Neural cell (in vitro differentiated cells): ENCODE measurements at regions not wholly inside any gene's neighbourhood (a gene's known extent, or its start where the extent isn't known, plus 50 kb on each side); places are given as distances from the start of the nearest gene placed in this dataset.

Source experiments
- H2AFZ ChIP-seq: fragments of 200-600, 300-800 bp; sonication (generic), shearing (Covaris generic); 2 replicates; pipeline ENCODE4 v1.6.0; 2014; ENCODE audit warnings: low read depth, mild to moderate bottlenecking, antibody characterized with exemption, low read length, moderate library complexity
- H3F3A ChIP-seq: fragments of 200-600 bp; shearing (Covaris generic); 2 replicates; pipeline ENCODE4 v1.6.1; 2016; ENCODE audit warnings: mild to moderate bottlenecking, moderate library complexity, mixed read lengths, antibody characterized with exemption, low read length; ENCODE audit not compliant: insufficient read depth, poor library complexity, severe bottlenecking
- H3K27ac ChIP-seq: fragments of 200-600, 300-800 bp; sonication (generic), shearing (Covaris generic); 2 replicates; pipeline ENCODE4 v1.5.1; 2014; ENCODE audit warnings: mild to moderate bottlenecking, low read length, moderate library complexity
- H3K27me3 ChIP-seq: fragments of 300-800, 200-600 bp; sonication (generic), shearing (Covaris generic); 2 replicates; pipeline ENCODE4 v1.6.0; 2014; ENCODE audit warnings: mild to moderate bottlenecking, low read depth, low read length, moderate library complexity; ENCODE audit not compliant: insufficient read depth
- H3K36me3 ChIP-seq: fragments of 300-800, 200-600 bp; sonication (generic), shearing (Covaris generic); 2 replicates; pipeline ENCODE4 v1.5.1; 2014; ENCODE audit warnings: mild to moderate bottlenecking, antibody characterized with exemption, low read length, moderate library complexity; ENCODE audit not compliant: insufficient read depth
- H3K4me2 ChIP-seq: fragments of 300-800, 200-600 bp; sonication (generic), shearing (Covaris generic); 2 replicates; pipeline ENCODE4 v1.6.0; 2014; ENCODE audit warnings: mild to moderate bottlenecking, low read length
- H3K4me3 ChIP-seq: fragments of 300-800, 200-600 bp; sonication (generic), shearing (Covaris generic); 2 replicates; pipeline ENCODE4 v1.5.1; 2014; ENCODE audit warnings: mild to moderate bottlenecking, low read length, moderate library complexity
- H3K79me2 ChIP-seq: fragments of 200-600 bp; shearing (Covaris generic); replicated peaks from 2 replicates; pipeline ENCODE4 v1.6.0; 2014; ENCODE audit warnings: mild to moderate bottlenecking, low read length, moderate library complexity; ENCODE audit not compliant: insufficient read depth
- H3K9ac ChIP-seq: fragments of 300-800, 200-600 bp; sonication (generic), shearing (Covaris generic); 2 replicates; pipeline ENCODE4 v1.6.1; 2016; ENCODE audit warnings: mild to moderate bottlenecking, low read length, mixed read lengths
- H3K9me2 ChIP-seq: fragments of 200-600 bp; shearing (Covaris generic); 2 replicates; pipeline ENCODE4 v1.6.1; 2016; ENCODE audit warnings: mild to moderate bottlenecking, low read length, mixed read lengths; ENCODE audit not compliant: insufficient read depth
- H3K9me3 ChIP-seq: fragments of 200-600, 300-800 bp; sonication (generic), shearing (Covaris generic); 2 replicates; pipeline ENCODE4 v1.6.1; 2016; ENCODE audit warnings: mild to moderate bottlenecking, mixed run types, low read length, moderate library complexity, mixed read lengths
- H4K20me1 ChIP-seq: fragments of 200-600 bp; shearing (Covaris generic); 2 replicates; pipeline ENCODE4 v1.6.1; 2016; ENCODE audit warnings: mild to moderate bottlenecking, mixed run types; ENCODE audit not compliant: insufficient read depth
- CTCF ChIP-seq: fragments of 450-650 bp; IDR thresholded peaks from 2 replicates; pipeline ENCODE4 v1.5.1; 2014; ENCODE audit warnings: antibody characterized with exemption, mild to moderate bottlenecking, moderate library complexity; ENCODE audit not compliant: poor library complexity, severe bottlenecking
- EP300 ChIP-seq: fragments of 450-650 bp; conservative IDR thresholded peaks from 2 replicates; pipeline ENCODE4 v1.6.1; 2014; ENCODE audit warnings: antibody characterized with exemption, mild to moderate bottlenecking, moderate library complexity; ENCODE audit not compliant: poor library complexity, severe bottlenecking
- EZH2 ChIP-seq: fragments of 200-600, 300-800 bp; shearing (Covaris generic), sonication (generic); IDR thresholded peaks from 2 replicates; pipeline ENCODE4 v1.6.1; 2014; ENCODE audit warnings: antibody characterized with exemption, low read length, borderline replicate concordance, mild to moderate bottlenecking; ENCODE audit not compliant: insufficient read depth, poor library complexity, severe bottlenecking
- MXI1 ChIP-seq: fragments of 450-650 bp; conservative IDR thresholded peaks from 2 replicates; pipeline ENCODE4 v1.6.1; 2014; ENCODE audit warnings: antibody characterized with exemption, mild to moderate bottlenecking; ENCODE audit not compliant: poor library complexity, severe bottlenecking
- POLR2AphosphoS5 ChIP-seq: IDR thresholded peaks from 2 replicates; pipeline ENCODE4 v1.6.1; 2012
- RAD21 ChIP-seq: fragments of 450-650 bp; conservative IDR thresholded peaks from 2 replicates; pipeline ENCODE4 v1.6.1; 2014; ENCODE audit warnings: antibody characterized with exemption, mild to moderate bottlenecking, moderate library complexity
- REST ChIP-seq: IDR thresholded peaks from 2 replicates; pipeline ENCODE4 v1.6.1; 2012; ENCODE audit warnings: borderline replicate concordance
- SMC3 ChIP-seq: fragments of 450-650 bp; conservative IDR thresholded peaks from 2 replicates; pipeline ENCODE4 v1.6.1; 2014; ENCODE audit warnings: antibody characterized with exemption, mild to moderate bottlenecking, moderate library complexity; ENCODE audit not compliant: poor library complexity
- TAF1 ChIP-seq: IDR thresholded peaks from 2 replicates; pipeline ENCODE4 v1.6.1; 2012; ENCODE audit warnings: low read depth

- no peak for TF ChIP-seq SMC3
- no peak for TF ChIP-seq REST
- TF ChIP-seq EZH2: no peak
- no peak for TF ChIP-seq RAD21
- TF ChIP-seq CTCF: no peak
- TF ChIP-seq EP300: no peak
- TF ChIP-seq TAF1: no peak
- TF ChIP-seq POLR2AphosphoS5: no peak
- no peak for TF ChIP-seq MXI1
- H3K9ac ChIP-seq: no peak overlapping the region
- H2AFZ ChIP-seq: peak overlapping the region; percentile 66
- no peaks in the 10 kb centered on the region for H3K9me2 ChIP-seq
- no peaks in the 10 kb centered on the region for H3K9me3 ChIP-seq
- no peaks in the 10 kb centered on the region for H4K20me1 ChIP-seq
- H3K4me2 ChIP-seq: no peak overlapping the region
- H3K4me3 ChIP-seq: no peak overlapping the region
- no peaks in the 10 kb centered on the region for H3K36me3 ChIP-seq
- peak overlapping the region; percentile 31 for H3K27ac ChIP-seq
- H3K79me2 ChIP-seq: no peaks in the 10 kb centered on the region
- no peaks in the 10 kb centered on the region for H3F3A ChIP-seq
- H3K27me3 ChIP-seq: no peaks in the 10 kb centered on the region
Observed at GRCh38 chr5:53240661-53241060, 131.1 kb upstream of the MOCS2 start.

- no peak overlapping the region for H3K4me2 ChIP-seq
- no peaks in the 10 kb centered on the region for H3K9me3 ChIP-seq
- no peaks in the 10 kb centered on the region for H3K79me2 ChIP-seq
- H3K9ac ChIP-seq: no peak overlapping the region
- no peaks in the 10 kb centered on the region for H3K9me2 ChIP-seq
- no peak overlapping the region for H2AFZ ChIP-seq
- no peak overlapping the region for H3K27ac ChIP-seq
- TF ChIP-seq EZH2 (no peak), POLR2AphosphoS5 (no peak)
- no peaks in the 10 kb centered on the region for H3K36me3 ChIP-seq
- no peaks in the 10 kb centered on the region for H3F3A ChIP-seq
- H3K27me3 ChIP-seq: no peaks in the 10 kb centered on the region
- no peak overlapping the region for H3K4me3 ChIP-seq
- H4K20me1 ChIP-seq: no peaks in the 10 kb centered on the region
Observed at GRCh38 chr5:53241572-53241971, 132.0 kb upstream of the MOCS2 start.

- no peak overlapping the region for H3K4me2 ChIP-seq
- no peaks in the 10 kb centered on the region for H4K20me1 ChIP-seq
- H3K9ac ChIP-seq: no peak overlapping the region
- no peaks in the 10 kb centered on the region for H3K9me3 ChIP-seq
- no peak overlapping the region for H2AFZ ChIP-seq
- no peak overlapping the region for H3K27ac ChIP-seq
- H3K9me2 ChIP-seq: no peaks in the 10 kb centered on the region
- H3K36me3 ChIP-seq: no peaks in the 10 kb centered on the region
- no peaks in the 10 kb centered on the region for H3F3A ChIP-seq
- no peaks in the 10 kb centered on the region for H3K27me3 ChIP-seq
- H3K79me2 ChIP-seq: no peaks in the 10 kb centered on the region
- TF ChIP-seq POLR2AphosphoS5 (no peak), REST (no peak), EZH2 (no peak), CTCF (no peak)
- H3K4me3 ChIP-seq: no peak overlapping the region
Observed at GRCh38 chr5:53243403-53243802, 133.8 kb upstream of the MOCS2 start.
